ENCODE measurements at regions not wholly inside any gene's neighbourhood (a gene's known extent, or its start where the extent isn't known, plus 50 kb on each side); places are given as distances from the start of the nearest gene placed in this dataset.

GRCh38 chr9:1115370-1115769, 65.2 kb downstream of the DMRT2 start:
- no peak for TF ChIP-seq CTCF (IDR thresholded peaks at IDR 0.05)
- Histone ChIP-seq H3K9me3 (no peaks in the 10 kb centered on the region), H3K27ac (no peak overlapping the region), H3K4me1 (no peaks in the 10 kb centered on the region), H3K4me3 (no peak overlapping the region), H3K36me3 (no peaks in the 10 kb centered on the region), H3K27me3 (no peaks in the 10 kb centered on the region)
- DNase-seq (ENCODE audit: low spot score) = no peak

GRCh38 chr9:1117439-1117838, 67.3 kb downstream of the DMRT2 start:
- no peaks in the 10 kb centered on the region for H3K27me3 ChIP-seq
- no peaks in the 10 kb centered on the region for H3K4me1 ChIP-seq

GRCh38 chr9:1120500-1121165, 70.5 kb downstream of the DMRT2 start:
- H3K4me3 ChIP-seq = no peak overlapping the region
- DNase-seq (ENCODE audit: low spot score) = no peak
- no peaks in the 10 kb centered on the region for H3K27me3 ChIP-seq
- no peak for TF ChIP-seq CTCF (IDR thresholded peaks at IDR 0.05)
- H3K9me3 ChIP-seq = no peaks in the 10 kb centered on the region
- H3K4me1 ChIP-seq = no peaks in the 10 kb centered on the region
- no peak overlapping the region for H3K27ac ChIP-seq
- H3K36me3 ChIP-seq = no peaks in the 10 kb centered on the region

More at GRCh38 chr9:1117439-1117838, 67.3 kb downstream of the DMRT2 start:
- no peaks in the 10 kb centered on the region for H3K36me3 ChIP-seq
- DNase-seq (ENCODE audit: low spot score) = no peak
- H3K9me3 ChIP-seq = no peaks in the 10 kb centered on the region
- no peak overlapping the region for H3K4me3 ChIP-seq
- TF ChIP-seq CTCF (IDR thresholded peaks at IDR 0.05) = no peak
- no peak overlapping the region for H3K27ac ChIP-seq

- Histone ChIP-seq H3K4me1 (no peaks in the 10 kb centered on the region), H3K27me3 (no peaks in the 10 kb centered on the region), H3K4me3 (no peak overlapping the region), H3K27ac (no peak overlapping the region), H3K9me3 (no peaks in the 10 kb centered on the region), H3K36me3 (no peaks in the 10 kb centered on the region)
- DNase-seq (ENCODE audit: low spot score) = no peak
- TF ChIP-seq CTCF (IDR thresholded peaks at IDR 0.05) = no peak
Observed at GRCh38 chr9:1125741-1126140, 75.6 kb downstream of the DMRT2 start.

- no peak overlapping the region for H3K4me3 ChIP-seq
- TF ChIP-seq CTCF (IDR thresholded peaks at IDR 0.05) = no peak
Observed at GRCh38 chr9:1128046-1128445, 77.9 kb downstream of the DMRT2 start.

GRCh38 chr9:1129382-1129781, 79.2 kb downstream of the DMRT2 start:
- Histone ChIP-seq H3K4me1 (no peaks in the 10 kb centered on the region), H3K27me3 (no peaks in the 10 kb centered on the region), H3K9me3 (no peaks in the 10 kb centered on the region), H3K27ac (no peak overlapping the region), H3K4me3 (no peak overlapping the region), H3K36me3 (no peaks in the 10 kb centered on the region)
- no peak for TF ChIP-seq CTCF (IDR thresholded peaks at IDR 0.05)
- DNase-seq (ENCODE audit: low spot score) = no peak

More at GRCh38 chr9:1128046-1128445, 77.9 kb downstream of the DMRT2 start:
- H3K4me1 ChIP-seq = no peaks in the 10 kb centered on the region
- no peak for DNase-seq (ENCODE audit: low spot score)
- H3K36me3 ChIP-seq = no peaks in the 10 kb centered on the region
- H3K27me3 ChIP-seq = no peaks in the 10 kb centered on the region
- no peaks in the 10 kb centered on the region for H3K9me3 ChIP-seq
- H3K27ac ChIP-seq = no peak overlapping the region

Data from right atrium auricular region (tissue), 2 donors.